ENCODE measurements at regions not wholly inside any gene's neighbourhood (a gene's known extent, or its start where the extent isn't known, plus 50 kb on each side); places are given as distances from the start of the nearest gene placed in this dataset.

DNA sequence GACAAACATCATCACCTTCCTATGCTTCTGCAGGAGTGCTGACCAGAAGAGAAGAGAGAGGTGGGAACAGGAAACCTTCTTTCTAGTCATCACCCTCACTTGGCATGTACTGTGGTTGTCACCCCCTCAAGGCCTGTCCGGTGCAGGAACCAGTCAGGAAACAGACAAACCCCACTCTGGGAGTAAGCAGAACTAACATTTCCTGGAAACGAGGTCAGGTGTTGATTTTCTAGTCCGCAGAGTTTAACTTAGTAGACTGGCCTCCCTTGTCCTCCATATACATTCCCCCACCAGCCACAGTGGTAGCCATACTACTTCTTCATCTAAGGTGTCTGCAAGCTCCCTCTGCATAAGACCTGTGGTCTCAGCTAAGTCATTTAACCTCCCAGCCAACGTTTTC lies 80.7 kb upstream of the NCAM1 start:
- no peak for DNase-seq

DNA sequence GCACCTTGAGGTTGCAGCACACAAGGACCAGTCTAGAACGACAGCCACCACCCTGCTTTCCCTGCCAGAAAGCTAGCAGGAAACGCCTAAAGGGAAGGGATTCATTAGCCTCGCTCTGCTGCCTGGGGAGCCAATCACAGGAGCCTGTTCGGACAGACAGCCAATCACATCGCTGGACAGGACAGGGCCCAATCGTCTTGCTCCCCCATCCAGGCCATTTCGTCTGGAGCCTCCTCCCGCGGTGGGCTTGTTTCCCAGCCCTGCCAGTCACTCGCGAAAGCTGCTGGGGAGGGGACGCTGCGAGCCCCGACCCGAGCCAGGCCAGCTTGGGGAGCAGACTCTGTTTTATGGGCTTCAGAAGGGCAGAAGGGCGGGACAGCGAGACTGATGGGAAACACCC lies 79.8 kb upstream of the NCAM1 start:
- DNase-seq, result no peak

DNA sequence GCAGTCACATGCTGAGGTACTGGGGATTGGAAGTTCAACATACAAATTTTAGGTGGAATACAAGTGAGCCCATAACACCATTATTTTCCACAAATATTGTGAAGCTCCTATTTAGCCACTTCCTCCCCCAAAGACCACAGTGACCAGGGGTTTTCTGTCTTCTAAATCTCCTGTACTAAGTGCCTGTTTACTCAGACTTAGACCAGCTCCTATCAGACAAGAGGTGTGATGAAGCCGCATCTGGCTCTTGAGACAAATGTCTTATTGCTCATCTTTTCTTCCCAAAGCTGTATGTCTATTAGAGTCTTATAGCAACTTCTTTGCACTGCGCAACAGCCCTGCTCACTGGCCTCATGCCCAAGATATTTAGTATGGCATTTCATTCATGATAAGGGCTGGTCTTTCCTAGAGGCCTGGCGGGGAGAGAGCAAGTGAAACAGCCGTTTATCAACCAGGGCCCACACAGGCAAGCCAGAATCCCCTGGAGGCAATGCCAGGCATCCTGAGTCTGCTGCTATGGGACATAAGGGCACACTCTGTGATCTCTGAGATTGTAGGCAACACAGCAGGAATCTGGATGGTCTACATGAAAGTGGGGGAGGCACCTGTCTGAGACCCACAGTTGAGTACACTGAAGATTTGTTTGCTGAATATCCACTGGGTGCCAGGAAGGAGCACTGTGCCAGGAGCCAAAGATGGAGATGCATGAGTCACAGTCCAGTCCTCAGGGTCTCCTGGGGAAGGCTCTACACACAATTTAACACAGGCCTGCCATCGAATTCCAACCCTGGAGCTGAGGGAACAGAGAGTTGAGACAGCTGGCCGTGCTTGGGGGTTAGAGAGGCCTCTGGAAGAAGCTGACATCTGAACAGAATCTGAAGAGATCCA lies 78.5 kb upstream of the NCAM1 start:
- DNase-seq, result no peak

DNA sequence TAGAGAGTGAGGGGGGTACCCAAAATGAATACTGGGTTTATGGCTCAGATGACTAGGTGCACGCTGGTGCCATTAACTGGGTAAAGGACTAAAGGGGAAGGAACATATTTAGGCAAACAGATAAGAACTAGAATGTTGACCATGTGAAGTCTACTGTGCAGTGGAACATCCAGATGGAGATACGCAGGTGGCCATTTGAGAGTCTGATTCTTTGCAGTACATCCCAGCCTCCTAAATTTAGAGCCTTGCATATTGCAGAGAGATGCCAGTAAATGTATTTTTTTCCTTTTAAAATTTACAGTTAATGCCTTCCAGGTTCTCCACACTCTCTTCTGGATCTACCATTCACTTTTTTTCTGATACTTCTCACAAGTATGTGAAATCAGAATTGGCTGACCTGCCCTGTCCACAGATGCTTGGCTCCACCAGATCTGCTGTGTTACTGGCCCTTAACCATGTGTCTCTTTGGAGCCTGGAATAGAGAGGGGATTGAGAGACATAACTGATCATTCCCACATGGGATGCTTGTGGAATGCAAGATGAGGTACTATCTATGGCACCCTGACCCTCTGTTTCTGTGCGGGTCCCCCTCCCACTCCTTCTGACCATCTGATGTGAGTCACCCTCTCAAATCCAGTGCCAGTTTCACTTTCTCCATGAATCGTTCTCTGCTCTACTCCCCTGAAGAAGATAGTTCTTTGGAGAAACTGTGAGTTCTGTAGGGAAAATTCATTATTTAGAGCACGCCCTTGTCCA lies 77.0 kb upstream of the NCAM1 start:
- DNase-seq, result no peak

DNA sequence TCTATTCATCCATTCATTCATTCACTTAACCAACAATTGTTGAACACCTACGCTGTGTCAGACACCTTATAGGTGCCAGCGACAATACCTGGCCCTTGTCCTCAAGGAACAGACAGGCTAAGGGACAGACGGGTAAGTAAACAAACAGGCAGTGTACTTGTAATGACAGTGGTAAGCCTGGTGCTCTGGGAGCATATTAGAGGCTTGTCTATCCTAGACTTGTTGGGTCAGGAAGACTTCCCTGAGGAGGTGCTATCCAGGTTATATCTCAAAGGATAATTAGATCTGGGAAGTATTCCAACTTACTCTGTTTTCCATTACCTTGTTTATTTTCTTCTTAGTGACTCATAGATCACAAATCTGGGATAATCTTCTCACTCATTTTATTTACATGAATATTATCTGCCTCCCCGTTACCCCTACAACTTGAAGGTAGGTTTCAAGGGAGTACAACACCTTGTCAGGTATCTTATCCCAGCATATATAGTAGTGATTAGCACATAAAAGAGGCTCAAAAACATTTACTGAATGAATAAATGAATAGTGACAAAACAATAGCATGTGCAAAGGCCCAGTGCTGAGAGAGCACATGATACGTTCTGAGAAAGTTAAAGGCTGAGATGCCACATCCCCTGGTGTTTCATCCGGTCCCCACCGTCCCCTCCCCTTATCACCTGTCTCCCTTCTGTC lies 75.3 kb upstream of the NCAM1 start:
- no peak for DNase-seq

DNA sequence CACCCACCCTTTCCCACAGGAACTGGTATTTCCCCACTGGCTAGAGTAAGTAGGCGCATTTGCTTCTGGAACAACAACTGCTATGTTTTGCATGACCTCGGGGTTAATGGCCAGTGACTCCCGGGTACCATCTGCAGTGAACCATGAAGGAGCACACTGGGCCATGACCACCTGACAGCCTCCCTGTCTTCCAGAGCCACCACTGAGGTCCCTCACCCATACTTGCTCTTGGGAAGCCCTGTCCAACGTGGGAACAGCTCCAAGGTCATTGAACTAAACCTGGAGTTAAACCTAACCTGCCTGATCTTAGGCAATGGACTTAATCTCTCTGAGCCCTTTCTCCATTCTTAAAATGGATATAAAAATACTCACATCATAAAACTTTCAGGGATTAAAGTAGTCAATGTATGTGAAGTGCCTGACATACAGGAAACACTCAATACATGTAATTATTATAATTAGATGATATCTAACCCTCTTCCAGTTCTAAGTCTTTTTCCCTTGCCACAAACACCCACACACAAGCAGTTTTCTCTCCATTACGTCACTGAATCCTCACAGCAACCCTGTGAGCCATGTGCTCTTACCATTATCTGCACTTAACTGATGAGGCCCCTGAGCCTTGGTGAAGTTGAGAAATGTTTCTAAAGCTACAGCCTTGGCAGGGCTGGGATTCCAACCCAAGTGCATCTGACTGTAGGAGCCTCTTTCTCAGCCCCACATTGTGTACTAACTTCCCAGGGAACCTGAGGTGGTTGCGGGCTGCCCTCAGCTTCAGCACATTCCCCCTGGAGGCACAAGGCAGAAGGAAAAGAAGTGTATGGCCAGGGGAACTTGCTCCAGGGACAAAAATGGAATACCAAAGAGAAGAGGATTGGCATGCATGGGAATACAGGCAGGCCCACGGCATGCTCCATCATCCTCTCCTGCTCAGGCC lies 74.5 kb upstream of the NCAM1 start:
- no peak for DNase-seq

DNA sequence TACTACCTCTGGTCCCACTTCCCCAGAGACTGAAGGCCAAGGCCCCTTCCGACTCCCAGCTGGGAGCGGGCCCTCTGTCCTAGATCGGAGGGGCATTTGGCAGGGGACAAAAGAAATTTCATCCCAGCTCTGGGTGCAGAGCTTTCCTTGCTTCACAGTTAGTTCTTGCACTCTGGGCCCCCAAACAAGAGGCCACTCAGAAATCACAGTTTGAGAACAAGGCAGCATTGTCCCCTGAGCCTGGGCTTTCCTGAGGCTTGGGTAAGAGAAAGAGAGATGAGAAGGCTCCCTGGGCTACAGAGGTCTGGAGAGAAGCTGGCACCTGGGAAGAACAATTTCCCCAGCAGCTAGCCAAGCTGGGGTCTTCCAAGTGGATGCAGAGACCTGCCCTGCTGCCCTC lies 71.8 kb upstream of the NCAM1 start:
- no peak for DNase-seq

DNA sequence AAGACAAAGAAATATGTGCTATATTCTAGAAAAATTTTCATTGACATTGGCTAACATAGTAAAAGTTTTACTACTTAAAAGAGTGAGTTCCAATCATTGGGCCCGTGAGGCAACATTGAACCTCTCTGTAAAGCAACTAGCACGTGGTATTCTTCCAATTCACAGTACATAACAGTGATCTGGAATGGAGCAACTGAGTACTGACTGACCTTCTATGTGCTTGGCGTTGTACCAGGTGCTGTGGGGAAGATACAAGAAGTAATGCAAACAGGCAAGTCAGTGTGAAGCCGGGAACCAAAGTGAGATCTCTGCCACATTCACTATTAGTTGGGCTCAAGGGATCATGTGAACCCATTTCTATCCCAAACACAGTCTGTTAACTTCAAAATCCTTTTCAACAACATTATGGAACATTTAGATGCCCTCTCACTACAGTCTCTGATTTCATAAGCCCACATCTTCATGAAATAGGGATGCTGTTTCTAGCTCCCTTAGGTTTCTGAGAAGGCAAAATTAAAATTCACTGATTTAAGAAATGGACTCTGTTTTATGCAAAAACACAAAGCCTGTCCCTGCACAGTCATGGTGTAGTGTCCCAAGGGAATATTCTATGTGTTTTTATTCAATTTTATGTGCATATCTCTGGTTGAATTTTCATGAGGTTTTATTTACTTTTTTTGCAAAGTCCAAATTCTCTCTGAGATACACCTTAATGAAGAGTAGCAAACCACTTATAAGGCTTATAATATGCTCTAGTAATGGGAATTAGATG lies 61.8 kb upstream of the NCAM1 start:
- DNase-seq, result no peak

DNA sequence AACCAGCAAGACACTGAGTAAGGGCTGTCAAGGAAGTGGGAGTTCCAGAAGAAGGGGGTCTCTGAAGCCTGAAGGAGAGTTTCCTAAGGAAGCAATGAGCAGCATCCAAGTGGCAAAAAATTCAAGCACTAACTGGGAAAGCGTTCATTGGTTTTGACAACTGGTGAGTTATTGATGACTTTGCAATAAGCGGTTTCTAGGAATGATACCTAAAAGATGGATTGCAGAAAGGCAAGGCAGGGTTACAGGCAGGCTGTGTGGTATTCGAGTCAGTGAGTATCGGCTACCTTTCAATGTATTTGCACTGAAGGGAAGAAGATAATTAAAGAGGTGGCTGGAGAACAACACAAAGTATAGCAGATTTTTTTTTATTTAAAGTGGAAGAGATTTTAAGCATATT lies 59.3 kb upstream of the NCAM1 start:
- no peak for DNase-seq

DNA sequence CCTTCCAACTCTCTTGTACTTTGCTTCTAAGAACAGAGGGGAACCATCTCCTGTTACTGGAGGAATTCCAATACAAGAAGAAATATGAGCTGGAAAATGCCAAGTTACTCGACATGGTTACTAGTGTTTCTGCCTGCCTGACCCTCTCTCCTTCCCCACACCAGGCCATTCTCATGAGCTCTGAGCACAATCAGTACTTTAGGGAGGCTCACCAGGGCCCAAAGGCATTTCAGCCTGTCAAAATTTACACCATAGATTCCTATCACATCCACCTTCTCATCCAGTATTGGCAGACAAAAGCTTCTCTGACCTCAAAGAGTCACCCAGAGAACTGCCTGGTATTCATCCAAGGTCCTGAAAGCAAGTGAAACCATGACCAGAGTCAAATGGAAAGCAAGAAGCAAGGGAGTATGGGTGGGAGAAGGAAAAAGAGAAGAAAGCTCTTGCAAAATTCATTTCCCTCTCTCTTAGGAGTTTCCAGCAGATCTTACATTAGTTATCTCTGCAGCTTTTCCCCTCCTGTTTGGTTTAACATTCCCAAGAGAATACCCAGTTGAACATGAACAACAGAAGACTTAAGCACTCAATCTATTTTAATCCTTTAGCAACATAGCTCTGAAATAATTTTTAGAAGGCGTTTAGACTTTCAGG lies 58.7 kb upstream of the NCAM1 start:
- no peak for DNase-seq

DNA sequence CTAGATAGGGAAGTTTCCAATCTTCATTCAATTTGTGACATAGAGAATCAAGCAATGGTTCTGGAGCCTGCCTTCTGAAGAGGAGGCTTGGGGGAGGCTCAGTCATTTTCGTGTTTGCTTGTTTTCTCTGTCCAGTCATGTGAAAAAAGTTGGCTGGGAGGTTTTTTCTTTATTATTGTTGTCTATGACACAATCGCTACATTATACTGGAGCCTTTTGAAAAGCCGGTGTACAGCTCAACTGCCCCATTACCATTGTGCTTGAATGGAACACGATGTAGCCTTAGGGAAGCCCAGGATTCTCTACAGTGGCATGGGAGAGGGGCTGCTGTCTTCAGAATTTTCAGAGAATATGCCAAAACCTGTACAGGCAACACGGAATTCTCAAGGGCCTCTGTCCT lies 57.9 kb upstream of the NCAM1 start:
- no peak for DNase-seq

DNA sequence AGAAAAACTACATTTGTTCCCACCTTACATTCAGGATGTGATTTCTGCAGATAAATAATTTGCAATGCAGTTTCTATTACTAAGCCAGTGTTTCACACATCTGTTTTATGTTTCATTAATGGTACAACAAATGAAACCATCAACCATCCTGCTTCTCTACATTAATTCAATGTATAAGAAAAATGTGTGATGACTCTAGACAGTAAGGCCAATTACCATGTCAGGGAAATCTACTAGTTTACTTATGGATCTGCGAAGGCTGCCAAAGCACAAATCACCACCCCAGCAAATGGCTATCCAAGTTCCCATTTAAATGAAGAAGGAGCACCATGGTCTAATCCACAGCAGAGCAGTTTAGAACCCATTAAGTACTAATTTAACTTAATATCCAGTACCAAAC lies 50.1 kb upstream of the NCAM1 start:
- no peak for DNase-seq
